Prostate gland (tissue), 2 donors: ENCODE measurements at regions not wholly inside any gene's neighbourhood (a gene's known extent, or its start where the extent isn't known, plus 50 kb on each side); places are given as distances from the start of the nearest gene placed in this dataset.

Source experiments
- DNase-seq: peaks from one replicate; pipeline ENCODE4 v3.0.0-alpha.2; 2019; ENCODE audit warnings: low spot score
- H3K27ac ChIP-seq, 2 donors: fragments of 200-600 bp; sonication (generic); 2 replicates each; pipeline ENCODE4 v1.5.1; 2017 to 2019
- H3K27me3 ChIP-seq: fragments of 200-600 bp; sonication (generic); replicated peaks from 2 replicates; pipeline ENCODE4 v1.5.1; 2019; ENCODE audit not compliant: insufficient read depth
- H3K36me3 ChIP-seq, 2 donors: fragments of 200-600 bp; sonication (generic); 1 replicate in 1 of 2; 2 replicates in 1 of 2; pipeline versions ENCODE4 v1.5.1 to v1.8.1; 2017 to 2019
- H3K4me1 ChIP-seq: fragments of 200-600 bp; sonication (generic); replicated peaks from 2 replicates; pipeline ENCODE4 v1.5.1; 2019
- H3K4me3 ChIP-seq, 2 donors: fragments of 200-600 bp; sonication (generic); 2 replicates each; pipeline ENCODE4 v1.5.1; 2017 to 2019
- H3K9me3 ChIP-seq: fragments of 200-600 bp; sonication (generic); 2 replicates; pipeline ENCODE4 v1.5.1; 2017
- POLR2A ChIP-seq: fragments of 450-650 bp; IDR thresholded peaks from one replicate; pipeline ENCODE4 v1.6.1; 2016; ENCODE audit warnings: antibody characterized with exemption, mild to moderate bottlenecking
- POLR2AphosphoS5 ChIP-seq: sonication (generic); formaldehyde crosslinking; IDR thresholded peaks from one replicate; pipeline ENCODE4 v1.6.1; 2017; ENCODE audit warnings: antibody characterized with exemption
- WGBS: methylation state at CpG from one replicate; pipeline ENCODE4 v1.1.5; 2018; 5-methylcytosine and 5-hydroxymethylcytosine counted together
- intact Hi-C: fragments of 100-400 bp; cut with DNase I; formaldehyde crosslinking; loops from one replicate; pipeline ENCODE4 v1.14.2; 2022
- TF ChIP-seq, protein P1 (sequence below), 4 experiments: fragments of 200-600 bp in 2 of 4; fragments of 450-650 bp in 2 of 4; sonication (generic) in 2 of 4; IDR thresholded peaks; 1 replicate in 3 of 4; 2 replicates in 1 of 4; pipeline ENCODE4 v1.5.1; 2016 to 2019; ENCODE audit warnings: antibody characterized with exemption in 4 of 4, mild to moderate bottlenecking in 2 of 4, moderate library complexity in 2 of 4

GRCh38 chr2:19673213-19673791 is 228.5 kb downstream of the TTC32 start:
- Histone ChIP-seq H3K4me1 (no peaks in the 10 kb centered on the region), H3K27ac (no peak overlapping the region), H3K4me3 (no peak overlapping the region), H3K9me3 (no peaks in the 10 kb centered on the region), H3K27me3 (no peaks in the 10 kb centered on the region), H3K36me3 (no peaks in the 10 kb centered on the region)
- intact Hi-C loops: no loop called here
- 39% methylated on average over 11 of the region's 11 CpGs for WGBS
- no peak for DNase-seq
- TF ChIP-seq, protein P1, sequence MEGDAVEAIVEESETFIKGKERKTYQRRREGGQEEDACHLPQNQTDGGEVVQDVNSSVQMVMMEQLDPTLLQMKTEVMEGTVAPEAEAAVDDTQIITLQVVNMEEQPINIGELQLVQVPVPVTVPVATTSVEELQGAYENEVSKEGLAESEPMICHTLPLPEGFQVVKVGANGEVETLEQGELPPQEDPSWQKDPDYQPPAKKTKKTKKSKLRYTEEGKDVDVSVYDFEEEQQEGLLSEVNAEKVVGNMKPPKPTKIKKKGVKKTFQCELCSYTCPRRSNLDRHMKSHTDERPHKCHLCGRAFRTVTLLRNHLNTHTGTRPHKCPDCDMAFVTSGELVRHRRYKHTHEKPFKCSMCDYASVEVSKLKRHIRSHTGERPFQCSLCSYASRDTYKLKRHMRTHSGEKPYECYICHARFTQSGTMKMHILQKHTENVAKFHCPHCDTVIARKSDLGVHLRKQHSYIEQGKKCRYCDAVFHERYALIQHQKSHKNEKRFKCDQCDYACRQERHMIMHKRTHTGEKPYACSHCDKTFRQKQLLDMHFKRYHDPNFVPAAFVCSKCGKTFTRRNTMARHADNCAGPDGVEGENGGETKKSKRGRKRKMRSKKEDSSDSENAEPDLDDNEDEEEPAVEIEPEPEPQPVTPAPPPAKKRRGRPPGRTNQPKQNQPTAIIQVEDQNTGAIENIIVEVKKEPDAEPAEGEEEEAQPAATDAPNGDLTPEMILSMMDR (IDR thresholded peaks at IDR 0.05): no peak
- TF ChIP-seq POLR2AphosphoS5: no peak
- TF ChIP-seq POLR2A: no peak

DNA sequence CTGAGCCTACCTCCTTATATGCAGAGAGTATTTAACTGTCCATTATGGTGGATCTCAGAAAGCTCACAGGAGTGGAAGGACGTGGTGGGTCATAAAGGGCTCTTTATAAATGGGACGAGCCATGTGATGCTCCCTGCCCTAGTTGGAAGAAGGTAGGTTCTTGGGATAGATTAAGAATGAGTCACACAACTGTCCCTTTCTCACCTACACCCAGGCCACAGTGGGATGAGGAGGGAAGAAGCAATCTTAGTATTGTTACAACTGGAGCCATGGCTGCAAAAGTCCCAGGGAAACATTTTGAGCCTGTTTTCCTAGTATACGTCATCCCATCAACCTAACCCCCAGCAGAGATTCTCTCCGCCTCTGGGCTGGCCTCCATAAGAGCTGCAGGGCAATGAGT is 229.9 kb downstream of the TTC32 start:
- DNase-seq: no peak
- Histone ChIP-seq H3K4me1 (no peaks in the 10 kb centered on the region), H3K9me3 (no peaks in the 10 kb centered on the region), H3K4me3 (no peak overlapping the region), H3K27me3 (no peaks in the 10 kb centered on the region), H3K36me3 (no peaks in the 10 kb centered on the region), H3K27ac (no peak overlapping the region)
- WGBS: 94% methylated on average over 4 of the region's 4 CpGs
- intact Hi-C loops: no loop called here
- TF ChIP-seq POLR2AphosphoS5 (no peak), POLR2A (no peak)
- TF ChIP-seq, protein P1 (IDR thresholded peaks at IDR 0.05): no peak

DNA sequence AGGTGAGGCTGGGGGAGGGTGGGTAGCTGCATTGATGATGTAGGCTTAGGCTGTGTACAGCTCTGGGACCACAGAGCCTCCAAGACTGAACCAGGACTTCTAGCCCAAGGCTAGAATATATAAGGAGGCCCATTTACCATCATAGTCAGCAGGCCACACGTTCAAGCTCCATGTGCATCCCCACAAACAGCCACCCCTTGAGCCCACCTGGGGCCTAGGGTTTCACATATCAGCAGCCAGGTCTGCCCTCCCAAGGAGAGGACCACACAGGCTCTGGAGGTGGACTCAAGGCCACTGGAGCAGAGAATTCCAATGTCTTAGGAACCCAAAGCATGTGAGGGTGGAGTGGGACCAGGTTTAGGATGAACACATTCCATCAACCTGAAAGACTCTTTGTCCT is 230.5 kb downstream of the TTC32 start:
- no peaks in the 10 kb centered on the region for H3K4me1 ChIP-seq
- H3K27me3 ChIP-seq: no peaks in the 10 kb centered on the region
- 100% methylated on average over 1 of the region's 1 CpG for WGBS
- no peaks in the 10 kb centered on the region for H3K9me3 ChIP-seq
- H3K4me3 ChIP-seq: no peak overlapping the region
- H3K36me3 ChIP-seq: no peaks in the 10 kb centered on the region
- intact Hi-C loops: no loop called here
- no peak for DNase-seq
- no peak for TF ChIP-seq POLR2AphosphoS5
- TF ChIP-seq, protein P1 (IDR thresholded peaks at IDR 0.05): no peak
- TF ChIP-seq POLR2A: no peak
- H3K27ac ChIP-seq: no peak overlapping the region

GRCh38 chr2:19670303-19670702 is 231.5 kb downstream of the TTC32 start:
- TF ChIP-seq POLR2AphosphoS5 (no peak), POLR2A (no peak)
- TF ChIP-seq, protein P1 (IDR thresholded peaks at IDR 0.05): no peak
- H3K27me3 ChIP-seq: no peaks in the 10 kb centered on the region
- H3K27ac ChIP-seq: no peak overlapping the region
- H3K36me3 ChIP-seq: no peaks in the 10 kb centered on the region
- H3K9me3 ChIP-seq: no peaks in the 10 kb centered on the region
- no peak overlapping the region for H3K4me3 ChIP-seq
- no peaks in the 10 kb centered on the region for H3K4me1 ChIP-seq
- WGBS: 13% methylated on average over 2 of the region's 2 CpGs
- DNase-seq: no peak
- intact Hi-C loops: no loop called here

GRCh38 chr2:19669559-19669958 is 232.2 kb downstream of the TTC32 start:
- H3K9me3 ChIP-seq: no peaks in the 10 kb centered on the region
- intact Hi-C loops: no loop called here
- DNase-seq: no peak
- no peaks in the 10 kb centered on the region for H3K27me3 ChIP-seq
- no peaks in the 10 kb centered on the region for H3K4me1 ChIP-seq
- WGBS: 91% methylated on average over 9 of the region's 9 CpGs
- no peak overlapping the region for H3K4me3 ChIP-seq
- no peak for TF ChIP-seq POLR2A
- TF ChIP-seq POLR2AphosphoS5: no peak
- TF ChIP-seq, protein P1 (IDR thresholded peaks at IDR 0.05): no peak
- no peaks in the 10 kb centered on the region for H3K36me3 ChIP-seq
- H3K27ac ChIP-seq: no peak overlapping the region
